Stimulated activated naive CD4-positive, alpha-beta T cell (primary cell): ENCODE measurements at regions not wholly inside any gene's neighbourhood (a gene's known extent, or its start where the extent isn't known, plus 50 kb on each side); places are given as distances from the start of the nearest gene placed in this dataset.
"Not testable (repeated sequence)": the region's sequence is repeated elsewhere in the genome, so short reads cannot be mapped to it uniquely, and the experiment has no call there.

ENCODE experiments used
- DNase-seq, 6 experiments: peaks; one replicate each; lab custom pipeline; 2025; lab: John Stamatoyannopoulos, UW

DNA sequence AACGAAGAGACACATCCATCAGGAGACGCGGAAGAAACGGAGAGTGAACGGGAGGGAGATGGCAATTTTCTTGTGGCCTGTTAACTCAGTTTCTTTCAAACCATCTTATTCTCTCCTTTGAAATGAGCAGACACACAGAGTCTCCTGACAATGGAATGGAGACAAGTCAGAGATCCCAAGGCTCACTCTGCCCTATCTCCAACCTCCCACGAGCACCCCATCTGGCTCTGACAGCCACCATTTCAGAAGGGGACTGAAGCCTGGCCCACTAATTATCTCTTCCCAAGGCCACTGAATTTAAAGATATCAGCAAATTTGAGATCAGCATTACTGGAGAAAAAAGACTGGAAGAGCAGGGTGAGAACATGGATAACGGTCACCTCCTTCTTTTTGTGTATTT is 215.6 kb downstream of the DHX15 start:
- DNase-seq, result no peak

DNA sequence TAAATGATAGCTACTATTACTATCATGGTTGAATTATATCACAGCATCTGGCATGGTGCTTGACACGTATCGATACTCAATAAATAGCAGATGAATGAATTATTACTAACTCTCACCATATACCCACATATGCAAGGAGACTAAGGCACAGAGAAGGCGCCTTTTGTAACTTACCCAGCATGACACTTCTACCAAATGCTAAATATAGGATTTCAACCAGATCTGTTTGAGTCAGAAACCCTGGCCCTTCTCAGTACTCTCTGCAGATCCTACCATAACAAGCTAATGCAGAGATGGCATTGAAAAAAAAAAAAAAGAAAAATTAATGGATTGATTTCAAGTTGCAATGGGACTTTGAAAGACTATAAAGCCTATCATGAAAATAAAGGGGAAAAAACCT is 219.5 kb downstream of the DHX15 start:
- no peak for DNase-seq

- no peak for DNase-seq
Measured at GRCh38 chr4:24364249-24364648, 220.1 kb downstream of the DHX15 start.

- no peak for DNase-seq
Measured at GRCh38 chr4:24363751-24364150, 220.6 kb downstream of the DHX15 start.

DNA sequence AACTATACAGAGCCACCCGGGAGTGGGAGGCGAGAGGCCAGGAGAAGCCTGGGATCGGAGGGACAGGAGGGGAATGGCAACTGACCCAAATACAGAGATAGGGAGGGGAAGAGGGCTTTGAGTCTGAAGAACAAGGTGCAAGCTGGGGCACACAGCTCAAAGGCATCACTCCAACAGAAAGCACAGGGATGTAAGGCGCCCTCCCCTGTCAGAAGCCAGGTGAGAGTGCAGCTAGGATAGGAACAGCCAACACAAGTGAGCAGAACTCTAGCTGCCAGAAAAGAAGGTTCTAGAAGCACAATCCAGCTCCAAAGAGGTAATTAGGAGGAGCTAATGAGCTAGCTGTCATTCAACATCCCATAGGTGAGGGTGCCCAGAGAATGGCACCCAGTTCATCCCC is 232.2 kb downstream of the DHX15 start:
- DNase-seq, result no peak

DNA sequence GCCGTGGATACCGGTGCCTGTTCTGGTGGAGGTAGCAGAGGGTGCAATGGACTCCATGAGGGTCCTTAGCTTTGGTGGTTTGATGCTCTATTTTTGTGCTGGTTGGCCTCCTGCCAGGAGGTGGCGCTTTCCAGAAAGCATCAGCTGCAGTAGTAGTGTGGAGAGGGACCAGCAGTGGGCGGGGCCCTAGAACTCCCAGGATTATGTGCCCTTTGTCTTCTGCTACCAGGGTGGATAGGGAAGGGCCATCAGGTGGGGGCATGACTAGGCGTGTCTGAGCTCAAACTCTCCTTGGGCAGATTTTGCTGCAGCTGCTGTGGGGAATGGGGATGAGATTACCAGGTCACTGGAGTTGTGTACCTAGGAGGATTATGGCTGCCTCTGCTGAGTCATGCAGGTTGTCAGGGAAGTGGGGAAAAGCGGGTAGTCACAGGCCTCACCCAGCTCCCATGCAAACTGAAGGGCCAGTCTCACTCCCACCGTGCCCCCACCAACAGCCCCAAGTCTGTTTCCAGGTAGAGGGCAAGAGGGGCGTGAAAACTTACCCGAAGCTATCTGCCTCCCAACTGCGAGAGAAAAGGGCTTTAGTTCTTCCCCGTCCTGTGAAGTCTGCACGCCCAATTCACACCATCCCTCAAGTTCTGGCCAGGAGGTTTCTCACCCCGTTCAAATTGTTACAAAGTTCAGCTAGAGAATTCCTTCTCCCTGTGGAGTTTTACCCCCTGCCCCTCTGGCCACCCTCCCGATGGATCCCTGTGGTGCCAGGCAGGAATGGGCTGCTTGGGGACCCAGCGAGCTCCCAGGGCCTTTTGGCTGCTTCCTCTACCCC is 235.0 kb downstream of the DHX15 start:
- not testable (repeated sequence) for DNase-seq

DNA sequence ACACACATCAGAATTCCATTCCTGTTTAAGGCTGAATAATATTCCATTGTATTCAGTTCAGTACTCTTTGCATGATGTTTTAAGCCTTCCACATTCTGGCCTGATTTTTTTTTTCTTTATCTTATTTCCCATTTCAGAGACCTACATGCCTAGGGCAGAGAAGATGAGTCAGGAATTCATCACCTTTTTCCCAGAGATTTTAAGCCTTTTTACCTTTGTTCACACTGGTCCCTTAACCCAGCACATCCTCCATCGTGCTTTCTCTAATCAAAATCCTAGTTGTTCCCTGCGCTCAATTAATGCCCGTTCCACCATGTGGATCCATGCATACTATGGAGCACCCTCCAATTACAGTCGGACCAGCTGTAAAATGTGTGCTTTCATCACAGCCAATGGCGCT is 245.1 kb downstream of the DHX15 start:
- DNase-seq, result no peak

DNA sequence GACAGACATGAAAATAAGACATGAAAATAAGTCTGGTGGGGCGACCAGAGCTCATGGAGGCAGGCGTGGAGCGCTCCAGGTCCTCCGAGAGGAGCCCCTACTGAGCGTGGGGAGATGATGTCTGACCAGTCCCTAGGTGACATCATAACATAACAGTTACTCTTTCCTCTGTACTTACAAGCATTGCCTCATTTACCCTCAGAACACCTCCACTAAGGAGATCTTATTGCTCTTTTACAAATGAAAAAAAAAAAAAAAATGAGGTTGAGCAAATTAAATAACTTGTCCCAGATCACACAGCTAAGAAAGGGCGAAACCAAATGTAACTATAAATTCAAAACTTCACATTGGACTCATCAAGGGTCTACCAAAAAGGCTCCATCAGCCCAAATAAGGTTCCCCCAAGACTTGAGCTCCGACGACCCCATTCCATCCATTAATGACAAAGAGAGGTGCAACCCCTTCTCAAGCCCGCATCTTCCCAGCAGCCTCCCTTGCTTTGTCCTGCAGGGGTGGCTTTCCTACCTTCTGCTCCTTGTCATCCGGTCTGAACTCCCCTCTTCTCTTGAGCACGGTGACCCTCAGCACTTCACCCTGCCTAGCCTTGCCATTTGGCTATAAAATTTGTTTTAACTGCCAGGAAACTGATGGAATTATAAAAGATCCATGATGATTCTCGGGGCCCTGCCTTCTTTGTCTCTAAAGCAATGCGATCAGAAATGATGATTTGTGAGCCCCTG is 246.7 kb downstream of the DHX15 start:
- DNase-seq, result no peak

DNA sequence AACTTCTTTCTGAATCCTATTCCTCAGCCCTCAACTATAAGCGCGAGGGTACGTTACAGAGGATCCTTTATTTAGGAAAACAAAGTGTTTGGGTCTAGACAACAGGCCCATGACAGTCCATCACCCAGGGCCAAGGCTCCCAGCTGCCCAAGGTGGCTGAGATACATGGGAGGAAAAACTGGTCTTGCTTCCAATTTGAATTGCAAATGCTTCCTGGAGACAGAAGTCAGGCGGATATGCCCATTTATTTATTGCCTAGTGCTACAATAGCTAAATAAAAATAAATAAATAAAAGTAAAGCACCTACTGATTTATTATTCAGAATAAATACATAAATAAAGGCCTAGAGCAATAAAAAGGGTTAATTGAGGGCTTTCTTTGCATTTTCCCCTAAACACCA is 248.7 kb downstream of the DHX15 start:
- DNase-seq, result no peak

GRCh38 chr4:24334906-24335305 is 249.4 kb downstream of the DHX15 start:
- no peak for DNase-seq

DNA sequence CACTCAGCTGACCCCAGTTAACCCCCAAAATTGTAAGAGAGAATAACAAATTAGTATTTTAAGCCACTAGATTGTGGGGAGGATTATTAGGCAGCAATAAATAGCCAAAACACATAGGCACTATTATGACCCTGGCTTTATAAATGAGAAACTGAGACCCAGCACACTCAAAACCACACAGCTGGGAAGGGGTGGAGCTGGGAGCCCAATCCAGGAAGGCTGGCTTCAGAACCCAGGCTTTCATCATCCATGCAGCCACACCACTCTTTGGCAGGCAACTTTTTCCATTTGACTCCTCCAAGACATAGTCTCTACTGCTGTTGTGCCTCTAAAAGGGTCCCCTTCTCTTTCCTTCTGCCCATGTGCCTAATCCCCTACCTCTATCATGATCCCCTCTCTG is 253.8 kb downstream of the DHX15 start:
- no peak for DNase-seq

DNA sequence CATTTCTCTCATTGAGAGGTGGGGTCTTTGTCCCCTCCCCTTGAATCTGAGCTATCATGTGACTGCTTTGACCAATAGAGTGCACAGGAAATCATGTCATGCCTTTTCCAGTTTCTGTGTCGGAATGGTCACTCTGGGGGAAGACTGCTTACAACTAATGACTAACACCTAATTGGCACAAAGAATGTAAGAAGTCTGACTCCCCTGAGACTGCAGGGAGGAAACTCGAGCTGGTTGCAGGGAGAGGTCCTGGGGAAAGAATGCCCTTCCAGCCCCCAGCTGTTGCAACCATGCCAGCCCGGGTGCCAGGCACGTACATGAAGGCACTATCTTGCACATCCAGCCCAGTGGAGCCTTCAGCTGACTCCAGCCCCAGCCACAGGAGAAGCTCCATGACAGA is 254.2 kb downstream of the DHX15 start:
- no peak for DNase-seq

- DNase-seq, result no peak
Measured at GRCh38 chr4:24328711-24329110, 255.6 kb downstream of the DHX15 start.

DNA sequence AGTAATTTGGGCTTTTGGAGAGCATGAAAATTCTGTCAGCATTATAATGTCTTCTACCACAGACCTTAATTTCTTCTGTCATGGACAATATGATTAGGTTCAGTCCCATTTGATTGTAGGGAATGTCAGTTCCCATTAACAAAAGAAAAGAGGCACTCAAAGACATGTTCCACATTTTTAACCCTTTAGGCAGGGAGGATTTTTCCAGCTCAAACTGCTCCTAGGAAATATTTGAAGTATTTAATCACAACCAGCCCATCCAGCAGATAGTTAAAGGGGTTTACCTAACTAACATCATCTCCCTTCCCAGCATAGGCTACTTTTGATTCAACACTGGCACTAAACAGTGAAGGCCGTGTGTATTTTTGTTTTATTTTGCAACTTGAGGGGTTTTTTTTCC is 256.0 kb downstream of the DHX15 start:
- no peak for DNase-seq

DNA sequence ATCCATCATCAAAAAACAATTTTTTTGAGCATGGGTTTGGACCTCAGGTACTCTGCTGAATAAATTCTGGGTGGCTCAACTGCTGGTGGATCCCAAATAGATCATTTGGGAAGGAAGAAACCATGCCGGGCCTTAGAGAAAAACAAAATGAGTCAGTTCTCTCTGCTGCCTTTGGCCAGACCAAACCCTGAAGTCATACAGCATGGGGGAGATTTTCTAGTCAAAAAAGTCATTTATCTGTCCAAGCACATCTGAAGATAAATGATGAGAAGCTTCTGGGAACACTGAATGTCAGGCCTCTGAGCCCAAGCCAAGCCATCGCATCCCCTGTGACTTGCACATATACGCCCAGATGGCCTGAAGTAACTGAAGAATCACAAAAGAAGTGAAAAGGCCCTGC is 261.4 kb downstream of the DHX15 start:
- DNase-seq, result no peak

GRCh38 chr4:24322511-24322910 is 261.8 kb downstream of the DHX15 start:
- no peak for DNase-seq

- no peak for DNase-seq
Measured at GRCh38 chr4:24321616-24322015, 262.7 kb downstream of the DHX15 start.

DNA sequence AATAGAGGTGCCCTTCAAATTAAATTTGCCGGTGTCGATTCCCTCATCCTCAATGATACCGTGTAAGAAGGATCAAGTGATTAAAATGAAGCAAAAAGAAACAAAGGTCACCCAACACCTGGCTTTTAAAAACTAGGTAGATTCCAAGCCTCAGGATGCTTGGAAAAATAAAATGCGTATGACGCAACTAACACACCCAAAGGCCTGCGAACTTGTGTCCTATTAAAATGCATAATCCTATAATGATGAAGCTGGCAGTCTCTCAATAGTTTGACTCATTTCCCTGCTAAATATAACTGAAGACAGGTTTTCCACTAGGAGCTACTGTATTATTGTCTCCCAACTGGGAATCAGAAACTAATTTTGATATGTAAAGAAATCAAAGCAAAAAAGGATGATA is 263.2 kb downstream of the DHX15 start:
- no peak for DNase-seq

GRCh38 chr4:24319387-24319786 is 265.0 kb downstream of the DHX15 start:
- DNase-seq, result no peak

GRCh38 chr4:24315056-24315455 is 269.3 kb downstream of the DHX15 start:
- DNase-seq, result no peak

DNA sequence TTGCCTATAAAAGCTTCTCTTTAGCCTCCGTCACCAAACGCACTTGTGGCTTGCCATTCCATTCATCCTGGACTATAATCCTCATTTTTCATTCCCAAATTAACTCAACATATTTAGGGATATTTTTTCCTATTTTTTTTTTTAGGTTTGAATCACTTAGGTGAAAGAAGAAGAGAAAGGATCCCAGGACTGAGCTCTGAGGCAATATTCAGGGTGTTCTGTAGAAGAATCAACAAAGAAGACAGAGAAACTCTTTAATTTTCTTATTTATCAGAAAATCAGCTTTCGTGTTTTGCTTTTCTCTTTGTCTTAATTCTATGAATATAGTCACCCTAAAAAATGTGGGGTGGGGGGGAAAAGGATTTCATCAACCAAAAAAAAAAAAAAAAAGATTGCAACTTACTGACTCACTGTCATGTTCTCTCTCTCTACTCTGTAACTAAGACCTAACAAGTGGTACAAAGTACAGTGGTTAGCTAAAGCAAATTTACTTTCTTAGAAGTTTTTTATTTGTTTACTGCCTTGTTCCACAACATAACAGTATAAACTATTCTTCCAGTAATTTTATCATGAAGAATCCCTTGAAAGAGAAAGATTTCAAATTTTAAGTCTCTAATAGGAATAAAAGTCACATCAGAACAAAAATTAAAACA is 272.0 kb downstream of the DHX15 start:
- no peak for DNase-seq

- DNase-seq, result no peak
Measured at GRCh38 chr4:24303926-24304325, 280.4 kb downstream of the DHX15 start.

DNA sequence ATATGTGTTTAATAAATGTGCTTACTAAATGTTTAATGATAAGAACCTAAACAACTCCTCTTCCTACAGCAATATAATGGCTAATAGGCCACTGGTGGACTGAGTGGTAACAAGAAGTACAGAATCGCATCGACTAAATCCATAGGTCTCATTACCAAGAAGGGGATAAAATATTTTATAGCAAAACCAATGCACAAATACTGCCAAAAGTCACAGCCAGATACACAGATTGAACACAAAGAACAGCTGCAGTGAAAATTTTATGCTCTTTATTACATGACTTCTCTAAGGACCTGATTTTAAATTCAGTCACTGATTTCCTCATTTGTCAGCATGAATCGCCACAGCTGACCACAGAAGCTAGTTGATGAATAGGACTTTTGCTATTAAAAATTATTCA is 285.4 kb downstream of the DHX15 start:
- no peak for DNase-seq
